CMK (cell line): ENCODE measurements at regions not wholly inside any gene's neighbourhood (a gene's known extent, or its start where the extent isn't known, plus 50 kb on each side); places are given as distances from the start of the nearest gene placed in this dataset.

Source experiments
- DNase-seq: peaks from one replicate; pipeline ENCODE4 v3.0.0-alpha.2; 2010; ENCODE audit warnings: low read depth

- no peak for DNase-seq
Observed at GRCh38 chr10:117670116-117670904, 127.8 kb downstream of the EMX2 start.

GRCh38 chr10:117673230-117674010 lies 130.9 kb downstream of the EMX2 start:
- no peak for DNase-seq

GRCh38 chr10:117674201-117674600 lies 131.7 kb downstream of the EMX2 start:
- no peak for DNase-seq

GRCh38 chr10:117674646-117675045 lies 132.1 kb downstream of the EMX2 start:
- no peak for DNase-seq

- DNase-seq: no peak
Observed at GRCh38 chr10:117675514-117676055, 133.0 kb downstream of the EMX2 start.

- DNase-seq: no peak
Observed at GRCh38 chr10:117677239-117677638, 134.7 kb downstream of the EMX2 start.

GRCh38 chr10:117677890-117678500 lies 135.4 kb downstream of the EMX2 start:
- no peak for DNase-seq

- no peak for DNase-seq
Observed at GRCh38 chr10:117680601-117681000, 138.1 kb downstream of the EMX2 start.

GRCh38 chr10:117681104-117681503 lies 138.6 kb downstream of the EMX2 start:
- no peak for DNase-seq

- DNase-seq: no peak
Observed at GRCh38 chr10:117684046-117684610, 141.6 kb downstream of the EMX2 start.

- no peak for DNase-seq
Observed at GRCh38 chr10:117684672-117685211, 142.2 kb downstream of the EMX2 start.

- no peak for DNase-seq
Observed at GRCh38 chr10:117685431-117685830, 142.9 kb downstream of the EMX2 start.

GRCh38 chr10:117686606-117687005 lies 144.1 kb downstream of the EMX2 start:
- no peak for DNase-seq

- DNase-seq: no peak
Observed at GRCh38 chr10:117688358-117688757, 145.8 kb downstream of the EMX2 start.

GRCh38 chr10:117689566-117689965 lies 147.0 kb downstream of the EMX2 start:
- no peak for DNase-seq

- no peak for DNase-seq
Observed at GRCh38 chr10:117690359-117690758, 147.8 kb downstream of the EMX2 start.

- DNase-seq: no peak
Observed at GRCh38 chr10:117694190-117694589, 151.6 kb downstream of the EMX2 start.

GRCh38 chr10:117697402-117697801 lies 154.9 kb downstream of the EMX2 start:
- no peak for DNase-seq

GRCh38 chr10:117698809-117699208 lies 156.3 kb downstream of the EMX2 start:
- DNase-seq: no peak

GRCh38 chr10:117699436-117700075 lies 157.0 kb downstream of the EMX2 start:
- DNase-seq: no peak

- DNase-seq: no peak
Observed at GRCh38 chr10:117710181-117710798, 167.7 kb downstream of the EMX2 start.
